Activated CD4-positive, alpha-beta T cell treated with anti-CD3 and anti-CD28 coated beads for 48 hours (primary cell): ENCODE measurements at regions not wholly inside any gene's neighbourhood (a gene's known extent, or its start where the extent isn't known, plus 50 kb on each side); places are given as distances from the start of the nearest gene placed in this dataset.

ENCODE experiments used
- DNase-seq: peaks from one replicate; pipeline ENCODE4 v3.0.0-alpha.2; 2020

DNA sequence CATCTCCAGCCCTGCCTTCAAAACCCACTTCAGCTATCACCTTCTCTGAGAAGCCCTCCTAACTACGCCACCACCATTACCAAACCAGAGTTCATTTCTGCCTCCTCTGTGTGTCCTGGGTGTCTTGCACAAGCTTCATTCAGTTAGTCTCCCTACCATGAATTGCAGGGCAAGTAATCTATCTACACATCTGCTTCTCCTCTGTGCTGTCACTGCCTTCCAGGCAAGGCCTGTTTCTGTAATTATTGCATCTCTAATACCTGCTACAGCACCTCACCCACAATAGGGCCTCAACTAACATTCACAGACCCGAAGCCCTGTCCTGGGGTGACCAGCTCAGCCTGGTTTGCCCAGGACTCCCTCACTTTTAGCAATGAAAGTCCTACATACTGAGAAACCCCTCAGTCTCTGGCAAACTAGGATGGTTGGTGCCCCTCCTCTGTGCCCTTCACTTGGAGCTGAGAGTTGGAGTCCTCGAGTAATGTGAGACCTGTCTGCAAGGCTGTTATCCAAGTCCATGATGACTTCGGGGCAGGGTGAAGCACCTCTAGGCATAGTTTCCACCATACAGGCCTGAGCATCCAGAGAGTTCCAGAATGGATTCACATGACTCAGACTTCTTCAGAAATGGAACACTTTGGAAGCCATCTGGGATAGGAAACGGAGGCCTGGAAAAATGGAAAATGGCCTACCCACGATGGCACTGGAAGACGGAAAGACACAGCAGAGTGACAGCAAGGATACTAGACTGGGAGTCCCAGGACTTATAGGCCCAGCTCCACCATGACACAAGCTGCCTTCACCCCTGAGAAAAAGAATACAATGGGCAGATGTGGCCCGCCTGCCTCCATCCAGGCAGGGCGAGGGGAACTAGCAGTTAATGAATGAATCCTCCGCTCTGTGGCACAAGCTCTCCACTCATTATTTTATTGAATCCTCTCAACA, 269.3 kb downstream of the BUD13 start:
- DNase-seq, result no peak

DNA sequence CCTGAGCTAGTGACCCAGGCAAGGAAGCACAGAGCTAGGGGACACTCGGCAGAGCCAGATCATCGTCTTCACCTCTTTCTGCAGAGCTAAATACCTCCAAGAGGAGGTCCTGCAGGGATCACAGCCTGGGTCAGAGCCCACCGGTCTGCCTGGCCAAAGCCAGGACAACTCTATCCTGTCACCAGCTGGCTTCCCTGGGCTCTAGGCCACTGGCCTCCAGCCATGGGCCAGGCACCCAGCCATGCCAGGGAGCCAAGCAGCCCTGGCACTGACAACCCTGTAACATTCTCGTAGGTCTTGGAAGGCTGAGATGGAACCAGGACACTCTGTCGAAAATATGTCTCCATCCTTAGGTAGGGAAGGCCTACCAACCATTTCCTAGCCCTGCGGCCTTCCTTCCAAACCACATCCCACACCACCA, 270.1 kb downstream of the BUD13 start:
- DNase-seq, result no peak

DNA sequence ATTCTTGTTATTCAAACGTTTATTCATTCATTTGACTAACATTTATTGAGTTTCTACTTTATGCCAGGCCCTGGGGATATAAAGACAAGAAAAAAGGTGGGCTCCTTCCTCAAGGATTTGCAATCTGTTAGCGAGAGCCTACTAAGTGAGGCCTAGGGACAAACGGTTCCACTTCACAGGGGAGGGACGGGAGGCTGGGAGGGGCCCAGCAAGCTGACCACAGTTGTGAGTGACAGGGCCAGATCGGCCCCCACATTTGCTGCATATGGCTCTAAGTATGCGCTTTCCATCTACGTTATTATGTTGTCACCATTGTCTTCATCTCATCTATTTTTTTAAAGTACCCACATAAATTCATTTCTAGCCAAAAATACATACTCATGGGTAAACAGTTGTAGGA, 271.1 kb downstream of the BUD13 start:
- no peak for DNase-seq

DNA sequence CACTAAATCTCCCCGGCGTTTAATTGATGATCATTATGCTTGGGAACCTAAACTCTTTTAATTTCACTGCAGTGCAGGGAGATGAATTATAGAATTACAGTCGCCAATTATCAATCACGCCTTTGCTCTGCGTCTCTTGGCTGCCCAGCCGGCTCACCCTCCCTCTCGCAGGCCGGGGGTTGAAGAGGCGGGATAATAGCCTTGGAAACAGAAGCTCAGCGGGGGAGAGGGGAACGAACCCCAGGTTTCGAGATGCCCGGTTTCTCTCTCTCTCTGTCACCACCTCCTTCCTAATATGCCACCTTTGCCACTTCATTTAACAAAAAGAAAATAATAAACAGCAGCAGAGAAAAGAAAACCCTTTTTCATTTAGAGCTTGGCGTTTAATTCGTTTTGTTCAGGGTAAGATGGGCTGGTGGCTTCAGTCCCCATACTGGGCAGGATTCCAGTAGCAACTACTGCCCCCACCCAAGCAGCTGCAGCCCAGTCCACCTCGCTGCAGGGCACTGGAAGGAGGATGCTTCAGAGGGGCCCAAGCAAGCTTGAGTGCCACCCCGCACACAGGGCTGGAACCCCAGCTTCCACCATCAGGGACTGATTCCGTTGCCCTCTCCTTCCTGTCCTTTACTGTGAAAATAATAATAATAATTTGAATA, 271.7 kb downstream of the BUD13 start:
- no peak for DNase-seq

DNA sequence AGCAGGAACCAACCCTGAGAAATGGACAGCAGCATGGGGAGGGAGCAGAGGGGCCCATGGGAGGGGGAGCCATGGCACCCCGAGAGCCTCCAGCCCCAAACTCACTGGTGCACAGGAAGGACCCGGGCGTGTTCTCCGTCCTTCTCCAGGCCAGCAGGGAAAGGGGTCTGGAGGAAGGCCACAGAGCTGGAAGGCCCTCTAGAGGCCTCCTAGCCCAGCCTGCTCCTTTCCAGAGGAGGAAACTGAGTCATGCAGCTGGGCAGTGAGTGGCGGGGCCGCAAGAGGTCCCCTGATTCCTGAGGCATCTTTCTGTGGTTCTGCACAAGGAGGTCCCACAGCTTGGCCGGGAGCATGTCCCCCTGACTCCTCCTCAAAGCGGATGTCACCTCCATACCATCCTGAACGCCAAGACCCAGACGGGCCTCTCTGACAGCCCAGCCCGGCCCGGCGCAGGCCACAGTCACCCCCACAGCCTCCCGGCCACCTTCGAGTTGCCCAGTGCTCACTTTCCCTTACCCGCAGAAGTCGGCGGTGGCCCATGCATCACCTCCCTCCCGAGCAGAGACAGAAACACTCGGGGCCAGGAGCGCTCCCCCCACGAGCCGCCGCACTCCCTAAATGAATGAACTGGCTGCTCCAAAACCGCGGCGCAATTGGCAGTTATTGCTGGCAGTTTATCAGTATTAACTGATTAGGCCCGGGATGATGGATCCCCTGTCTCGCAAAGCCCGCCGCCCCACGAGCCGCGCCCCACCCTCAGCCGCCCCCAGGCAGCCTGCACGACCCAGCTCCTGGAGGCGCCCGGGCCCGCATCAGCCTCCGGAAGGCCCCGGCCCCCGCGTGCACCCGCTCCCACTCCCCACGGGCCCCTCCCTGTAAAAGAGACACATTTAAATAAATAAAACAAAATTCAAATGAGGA, 272.5 kb downstream of the BUD13 start:
- DNase-seq, result no peak

DNA sequence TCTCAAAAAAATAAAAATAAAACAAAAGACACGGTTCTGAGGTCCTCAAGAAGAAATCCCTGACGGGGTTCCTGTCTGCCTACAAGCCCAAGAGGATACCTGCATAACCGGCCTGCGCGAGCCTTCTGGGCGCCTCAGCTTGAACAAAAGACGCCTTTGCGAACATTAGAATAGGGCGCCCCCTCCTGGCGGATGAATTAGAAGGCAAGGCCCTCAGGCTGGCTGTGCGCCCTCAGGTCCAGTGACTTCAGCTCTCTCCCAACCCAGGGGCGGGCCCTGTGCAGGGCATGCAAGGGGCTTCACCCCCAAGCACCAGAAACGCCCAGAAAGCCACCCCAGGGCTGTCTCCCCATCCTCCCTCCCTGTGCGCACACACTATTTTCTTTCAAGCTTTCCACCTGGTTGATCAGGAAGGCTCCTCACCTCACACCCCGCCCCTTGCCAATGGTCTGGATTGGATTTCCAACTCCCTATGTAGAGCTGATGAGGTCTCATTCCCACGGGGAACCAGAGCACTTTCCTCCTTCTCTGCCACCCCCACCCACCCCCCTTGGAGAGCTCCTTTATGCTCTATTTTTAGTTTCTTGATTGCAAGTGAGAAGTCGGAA, 273.3 kb downstream of the BUD13 start:
- DNase-seq, result peak; percentile 86

DNA sequence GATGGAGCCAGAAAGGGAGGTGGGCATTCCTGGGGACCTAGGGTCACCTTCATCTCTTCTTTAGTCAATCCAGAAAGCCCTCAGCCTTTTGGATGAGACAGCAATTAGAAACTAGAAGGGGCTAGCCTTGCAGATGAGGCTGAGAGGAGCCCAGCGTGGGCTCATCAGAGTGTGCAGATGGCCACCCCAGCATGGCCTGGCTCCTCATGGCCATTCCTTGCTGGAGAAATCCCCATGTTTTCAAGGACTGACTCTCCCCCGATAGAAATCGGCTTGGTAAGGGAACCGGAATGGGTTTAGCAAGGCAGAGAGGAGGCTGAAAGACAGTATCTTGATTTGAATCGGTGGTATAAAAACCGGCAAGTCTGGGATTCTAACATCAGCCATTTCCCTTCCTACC, 274.6 kb downstream of the BUD13 start:
- DNase-seq, result no peak

DNA sequence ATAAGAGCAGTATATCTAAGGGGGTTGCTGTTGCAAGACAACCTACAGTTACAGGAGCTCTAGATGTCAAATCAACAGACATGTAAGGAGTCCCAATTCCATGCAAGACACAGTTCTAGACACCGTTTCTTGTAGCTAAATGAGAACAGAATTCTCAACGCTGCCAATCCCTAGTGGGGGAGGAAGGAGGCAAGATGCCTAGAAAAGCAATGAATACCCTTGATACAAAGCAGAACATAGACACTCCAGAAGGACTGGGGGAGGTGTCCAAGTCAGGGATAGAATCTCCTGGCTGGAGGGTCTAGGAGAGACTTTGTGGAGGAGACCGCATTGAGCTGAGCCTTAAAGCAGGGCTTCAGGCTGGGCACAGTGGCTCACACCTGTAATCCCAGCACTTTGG, 280.2 kb downstream of the BUD13 start:
- DNase-seq, result no peak

DNA sequence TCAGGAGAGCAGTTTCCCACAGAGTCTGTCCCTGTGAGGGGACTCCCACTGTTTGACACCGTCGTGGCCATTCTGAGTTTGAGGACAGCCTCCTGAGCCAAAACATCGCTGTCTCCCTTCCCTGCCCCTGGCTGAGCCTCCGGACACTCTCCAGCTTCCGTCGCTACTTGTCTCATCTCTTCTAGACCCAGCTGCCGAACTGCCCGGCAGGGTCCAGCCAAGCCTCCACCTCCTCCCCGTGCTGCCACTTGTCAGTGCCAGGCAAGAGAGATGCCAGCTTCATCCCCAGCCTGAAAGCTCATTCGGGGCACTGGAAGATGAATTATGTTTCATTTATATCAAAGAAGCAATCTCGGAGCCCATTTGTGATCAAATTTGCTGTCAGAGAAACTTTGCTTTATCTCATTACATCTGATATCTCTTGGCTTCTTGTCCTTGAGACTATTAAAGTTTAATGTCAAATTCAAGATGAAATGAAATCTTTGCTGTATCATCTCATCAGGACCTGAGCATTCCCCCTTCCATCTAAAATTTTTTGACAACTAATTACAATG, 283.9 kb downstream of the BUD13 start:
- no peak for DNase-seq

DNA sequence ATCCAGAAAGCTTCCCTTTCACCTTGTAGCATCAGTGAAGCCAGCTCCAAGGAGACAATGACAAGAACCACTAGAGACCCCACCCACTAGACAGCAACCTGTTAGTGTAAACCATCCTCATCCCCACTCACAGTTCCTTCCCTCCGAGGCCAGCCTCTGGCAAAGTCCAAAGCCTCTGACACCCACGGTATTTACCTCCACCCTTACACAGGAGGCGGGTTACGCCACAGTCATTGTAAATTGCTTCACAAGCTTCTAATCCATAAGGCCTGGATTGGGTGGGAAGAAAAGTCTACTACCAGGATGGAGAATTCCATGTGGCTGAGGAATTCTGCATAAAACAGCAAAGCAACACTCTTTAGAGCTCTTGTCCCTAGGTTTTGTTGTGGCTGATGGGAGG, 287.4 kb downstream of the BUD13 start:
- DNase-seq, result no peak

DNA sequence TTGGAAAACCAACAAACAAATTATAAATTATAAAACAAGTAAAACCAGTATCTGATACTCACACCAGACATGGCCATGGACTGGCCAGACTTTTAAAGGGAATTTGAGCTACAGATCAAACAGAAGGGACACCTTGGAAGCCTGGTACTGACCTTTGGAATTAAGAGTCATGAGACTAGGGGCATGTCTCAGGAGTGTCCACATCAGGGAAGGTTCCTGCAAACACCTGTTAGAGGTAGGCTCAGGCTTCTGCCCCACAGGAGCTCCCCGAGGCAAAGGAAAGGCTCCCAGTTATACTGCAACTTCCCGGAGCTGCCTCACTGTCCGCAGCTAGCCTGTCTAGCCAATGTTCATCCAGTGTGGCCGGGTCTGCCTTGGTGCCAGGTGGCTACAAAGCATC, 290.1 kb downstream of the BUD13 start:
- DNase-seq, result no peak

DNA sequence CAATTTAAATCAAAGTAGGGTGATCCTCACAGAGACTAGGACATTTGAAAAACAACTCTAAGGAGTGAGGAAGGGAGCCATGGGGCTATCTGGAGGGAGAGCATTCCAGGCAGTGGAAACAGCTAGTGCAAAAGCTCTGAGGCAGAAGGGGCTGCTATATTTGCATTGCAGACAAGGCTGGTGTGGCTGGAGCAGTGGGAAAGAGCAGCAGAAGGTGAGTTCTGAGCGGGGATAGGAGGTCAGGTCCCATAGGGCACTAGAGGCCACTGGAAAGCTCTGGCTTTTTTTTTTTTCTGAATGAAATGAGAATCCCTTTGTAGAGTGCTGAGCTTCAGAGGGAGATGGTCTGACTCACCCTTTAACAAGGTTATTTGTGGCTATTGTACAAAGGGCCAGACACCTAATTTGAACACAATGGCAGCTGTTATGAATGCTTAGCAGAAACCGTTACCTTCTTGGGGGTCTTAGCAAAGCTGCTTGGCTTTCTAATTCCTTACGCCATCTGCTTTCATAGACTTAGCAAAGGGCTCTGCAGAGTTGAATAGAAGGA, 291.6 kb downstream of the BUD13 start:
- no peak for DNase-seq

DNA sequence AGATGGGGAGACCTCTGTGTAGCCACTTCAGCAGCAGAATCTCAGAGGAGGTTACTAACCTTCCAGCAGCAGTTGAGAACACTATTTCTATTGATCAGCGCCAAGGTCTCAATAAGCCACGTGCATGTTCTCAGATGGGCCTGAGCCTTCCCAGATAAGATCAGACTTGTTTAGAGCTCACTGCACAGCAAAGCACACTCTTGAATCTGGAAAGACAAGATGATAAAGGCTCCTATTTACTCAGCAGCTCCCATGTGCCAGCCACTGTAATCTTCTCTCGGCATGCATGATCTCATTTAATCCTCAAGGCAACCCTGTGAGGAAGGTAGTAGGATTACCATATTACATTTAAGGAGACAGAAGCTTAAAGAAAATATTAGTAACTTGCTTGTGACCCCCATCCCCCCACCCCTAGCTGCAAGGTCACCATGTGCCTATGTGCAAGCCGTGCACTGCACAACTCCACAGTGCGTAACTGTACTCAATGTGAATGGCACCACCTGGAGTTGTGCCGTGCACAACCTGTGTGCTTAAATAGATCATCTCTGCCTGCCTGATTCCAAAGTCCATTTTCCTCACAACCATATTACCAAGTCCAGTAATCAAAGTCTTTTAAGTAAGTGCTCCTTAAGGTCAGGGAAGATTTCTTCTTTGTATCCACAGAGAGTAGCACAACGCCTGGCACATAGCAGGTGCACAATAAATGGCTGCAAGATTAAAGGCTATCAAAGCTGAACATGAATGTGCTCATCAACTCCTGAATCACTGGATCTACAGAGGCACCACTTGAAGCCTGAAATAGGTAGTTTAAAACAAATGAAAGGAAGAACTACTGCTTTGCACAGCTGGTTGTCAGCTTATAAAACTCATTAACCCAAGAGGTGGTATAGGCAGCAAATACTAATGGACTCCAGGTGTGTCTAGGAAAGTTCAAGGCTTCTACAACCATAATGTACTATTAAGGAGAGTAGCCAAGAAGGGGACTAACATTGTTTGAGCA, 293.8 kb downstream of the BUD13 start:
- no peak for DNase-seq

DNA sequence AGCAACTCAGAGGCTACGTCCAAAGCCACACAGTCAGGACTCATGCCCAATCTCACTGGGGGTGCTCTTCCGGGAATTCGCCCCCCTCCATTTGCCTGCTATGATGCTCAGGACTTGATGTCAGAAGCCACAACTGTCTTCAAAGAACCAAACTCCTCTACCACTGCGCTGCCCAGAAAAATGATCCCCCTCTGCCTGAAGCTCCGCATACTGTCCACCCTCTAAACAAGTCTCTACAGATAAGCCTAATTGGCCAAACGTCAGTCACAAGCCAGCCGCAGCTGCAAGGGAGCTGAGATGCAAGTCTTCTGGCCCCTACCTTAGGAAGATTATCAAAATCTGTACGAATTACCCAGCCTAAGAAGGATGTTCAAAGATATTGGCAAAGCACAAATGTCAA, 294.6 kb downstream of the BUD13 start:
- no peak for DNase-seq

DNA sequence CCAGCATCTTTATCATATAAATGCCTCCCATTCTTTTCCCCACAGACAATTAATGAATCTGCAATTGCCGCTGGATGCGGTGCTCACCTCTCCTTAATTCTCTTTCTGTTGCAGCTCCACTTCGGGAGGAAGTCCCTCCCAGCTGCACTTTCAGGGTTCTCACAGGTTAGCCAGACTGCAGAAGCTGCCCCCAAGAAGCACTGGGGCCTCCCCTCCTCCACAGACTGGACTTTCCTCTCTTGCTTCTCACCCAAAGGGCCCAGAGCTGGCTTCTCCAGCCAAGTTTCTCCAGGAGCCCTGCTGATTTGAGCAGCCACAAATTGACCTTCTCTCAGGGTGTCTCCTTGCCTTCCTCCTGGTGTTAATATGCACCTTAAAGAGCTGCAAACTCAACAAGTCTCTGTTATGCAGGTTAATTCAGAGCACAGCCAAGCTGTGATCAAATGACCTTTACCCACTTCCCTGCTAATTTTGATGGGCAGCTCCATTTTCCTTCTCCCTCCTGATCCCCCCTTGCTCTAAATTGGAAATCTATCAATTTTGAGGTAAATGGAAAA, 298.9 kb downstream of the BUD13 start:
- no peak for DNase-seq

DNA sequence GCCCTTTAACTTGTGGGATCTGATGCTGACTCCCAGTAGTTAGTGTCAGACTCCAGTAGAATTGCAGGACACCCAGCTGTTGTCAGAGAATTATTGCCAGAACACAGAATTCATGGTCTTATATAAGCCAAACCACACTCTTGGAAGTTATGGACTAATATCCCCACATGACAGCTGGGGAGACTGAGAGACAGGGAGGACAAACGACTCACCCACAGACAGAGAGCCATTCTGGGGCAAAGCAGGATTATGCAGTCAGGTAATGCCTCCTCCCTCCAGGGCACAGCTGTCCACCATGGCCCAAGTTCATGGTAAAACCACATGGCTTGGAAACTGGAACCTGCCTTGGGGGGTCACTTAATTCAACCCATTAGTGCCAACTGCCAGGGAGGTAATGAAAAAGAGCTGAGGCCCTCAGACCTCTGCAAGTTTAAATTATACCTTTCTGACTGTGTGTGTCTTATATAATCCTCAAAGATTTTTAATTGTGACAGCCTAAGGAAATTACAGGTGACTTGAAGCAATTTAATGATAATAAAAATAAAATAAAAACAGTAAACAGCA, 299.5 kb downstream of the BUD13 start:
- DNase-seq, result no peak

DNA sequence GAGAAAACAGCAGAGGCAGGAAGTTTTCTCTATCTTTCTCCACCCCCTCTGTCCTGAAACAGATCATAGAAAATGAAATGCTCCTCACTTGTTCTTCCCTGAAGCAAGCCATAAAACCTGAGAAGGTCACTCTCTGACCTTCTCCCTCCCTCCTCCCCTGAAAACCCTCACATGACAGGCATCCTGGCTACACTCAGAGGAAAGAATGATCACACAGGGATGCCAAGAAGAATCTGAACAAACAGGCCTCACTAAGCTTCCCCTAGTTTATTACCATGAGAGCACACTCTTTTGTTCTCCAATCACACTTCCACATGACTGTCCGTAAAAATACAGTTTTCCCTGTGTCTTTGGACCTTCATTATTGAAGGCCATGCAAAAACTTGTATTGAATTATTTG, 300.1 kb downstream of the BUD13 start:
- DNase-seq, result no peak

DNA sequence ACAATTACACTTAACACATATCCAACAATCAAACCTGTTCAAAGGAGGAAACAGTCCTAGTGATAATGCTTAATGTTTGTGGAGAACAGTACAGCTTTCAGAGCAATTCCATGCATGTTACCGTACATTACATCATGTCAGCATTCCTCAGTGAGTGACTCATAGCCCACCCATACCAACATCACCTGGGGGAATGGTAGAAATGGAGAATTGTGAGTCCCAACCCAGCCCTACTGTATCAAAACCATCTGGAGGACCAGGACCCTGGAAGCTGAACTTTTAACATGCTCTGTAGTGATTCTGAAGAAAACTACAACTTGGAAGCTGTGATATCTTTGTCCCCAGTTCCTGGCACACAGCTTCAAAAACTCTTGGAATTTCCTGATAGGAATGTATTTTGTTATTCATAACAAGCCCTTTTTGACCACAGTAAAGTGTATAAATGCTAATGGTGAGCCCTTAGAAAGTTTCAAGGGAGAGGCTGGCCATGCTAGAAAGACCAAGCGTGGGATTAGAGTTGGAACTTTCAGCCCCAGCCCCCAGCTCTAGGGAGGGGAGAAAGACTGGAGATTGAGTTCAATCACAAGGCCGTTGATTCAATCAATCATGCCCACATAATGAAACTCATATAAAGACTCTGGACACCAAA, 301.1 kb downstream of the BUD13 start:
- DNase-seq, result no peak

DNA sequence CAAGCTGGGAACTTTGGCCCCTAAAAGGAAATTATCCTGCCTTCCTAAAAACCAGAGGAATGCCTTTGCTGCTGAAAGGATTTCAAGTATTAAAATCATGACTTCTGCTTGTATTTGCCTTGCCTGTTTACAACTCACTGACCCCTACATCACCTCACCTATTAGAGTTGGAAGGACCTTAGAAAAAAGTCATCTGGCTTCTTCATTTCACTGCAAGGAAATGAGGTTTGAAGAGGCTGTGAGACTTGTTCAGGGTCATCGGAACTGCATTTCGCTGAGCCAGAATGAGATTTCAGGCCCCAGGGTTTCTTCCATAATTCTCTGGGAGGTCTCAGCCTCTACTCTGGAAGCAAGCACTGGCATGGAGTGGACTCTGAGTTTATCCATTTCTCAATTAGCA, 304.1 kb downstream of the BUD13 start:
- DNase-seq, result no peak

DNA sequence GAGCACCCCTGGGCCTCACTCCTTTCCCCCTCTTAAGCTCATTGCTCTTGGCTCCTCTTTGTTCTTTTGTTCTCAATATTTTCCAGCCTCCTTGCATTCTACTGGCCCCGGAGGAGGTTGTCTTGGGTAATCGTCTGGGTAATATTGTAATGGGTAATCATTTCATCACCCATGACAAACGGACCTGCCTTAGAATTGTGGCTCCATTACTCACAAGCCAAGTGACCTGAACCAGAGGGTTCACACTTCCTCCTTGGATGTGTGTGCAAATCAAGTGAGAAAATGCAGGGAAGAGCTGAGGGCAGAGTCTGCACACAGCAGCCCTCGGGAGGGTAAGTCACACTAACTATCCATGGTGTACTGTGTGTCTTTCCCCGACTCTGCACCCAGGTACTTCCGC, 305.0 kb downstream of the BUD13 start:
- no peak for DNase-seq
